ENCODE measurements at regions not wholly inside any gene's neighbourhood (a gene's known extent, or its start where the extent isn't known, plus 50 kb on each side); places are given as distances from the start of the nearest gene placed in this dataset.

DNA sequence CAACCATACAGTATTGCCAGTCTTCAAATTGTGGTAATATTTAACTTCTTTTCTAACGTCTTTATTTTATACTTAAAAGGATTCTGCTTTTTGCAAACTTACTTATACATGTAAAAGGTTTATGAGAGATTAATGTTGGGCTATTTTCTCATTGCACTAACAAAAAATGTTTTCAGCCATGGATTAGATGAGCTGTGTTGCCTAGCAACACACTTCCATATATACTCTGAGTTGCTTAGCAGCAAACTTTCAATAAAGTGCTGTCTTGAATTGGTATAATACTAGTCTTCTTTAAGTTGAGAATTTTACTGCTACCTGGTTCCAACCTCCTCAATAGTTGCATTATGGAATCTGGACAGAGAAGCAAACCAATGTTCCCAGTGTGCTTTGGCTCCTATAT lies 777.4 kb upstream of the PCDH9 start:
- TF ChIP-seq YY1 (IDR thresholded peaks at IDR 0.05; ENCODE audit: insufficient read depth, insufficient read length) = no peak
- TF ChIP-seq ZNF274 (IDR thresholded peaks at IDR 0.05; ENCODE audit: low read depth, low read length) = no peak
- TF ChIP-seq SUZ12 (IDR thresholded peaks at IDR 0.05; ENCODE audit: extremely low read depth, insufficient read depth, insufficient read length) = no peak
